ENCODE measurements at regions not wholly inside any gene's neighbourhood (a gene's known extent, or its start where the extent isn't known, plus 50 kb on each side); places are given as distances from the start of the nearest gene placed in this dataset.
A peak's percentile ranks its signal among the peaks of the same experiment; 100 is the strongest.

GRCh38 chr5:143986516-143987212, 174.7 kb downstream of the HMHB1 start:
- DNase-seq (peak in 1 of 2 donors; percentile 14), ATAC-seq (peak; percentile 36 to 58)
- H3K4me1 ChIP-seq, result no peaks in the 10 kb centered on the region
- in situ Hi-C loops (cut with MboI; ENCODE audit: low sequenced_read_pairs in 4 of 4) (no loop called here), intact Hi-C loops (cut with DNase I; ENCODE audit: low total_unique reads) (no loop called here)
- H3K27me3 ChIP-seq, result no peaks in the 10 kb centered on the region
- H3K27ac ChIP-seq, result no peak overlapping the region
- TF ChIP-seq POLR2A (IDR thresholded peaks at IDR 0.05) (no peak), CTCF (IDR thresholded peaks at IDR 0.05 in 4 of 5, conservative IDR thresholded peaks at IDR 0.05 in 1 of 5) (no peak)
- H3K36me3 ChIP-seq, result no peaks in the 10 kb centered on the region
- no peaks in the 10 kb centered on the region for H3K9me3 ChIP-seq
- no peak overlapping the region for H3K4me3 ChIP-seq

DNA sequence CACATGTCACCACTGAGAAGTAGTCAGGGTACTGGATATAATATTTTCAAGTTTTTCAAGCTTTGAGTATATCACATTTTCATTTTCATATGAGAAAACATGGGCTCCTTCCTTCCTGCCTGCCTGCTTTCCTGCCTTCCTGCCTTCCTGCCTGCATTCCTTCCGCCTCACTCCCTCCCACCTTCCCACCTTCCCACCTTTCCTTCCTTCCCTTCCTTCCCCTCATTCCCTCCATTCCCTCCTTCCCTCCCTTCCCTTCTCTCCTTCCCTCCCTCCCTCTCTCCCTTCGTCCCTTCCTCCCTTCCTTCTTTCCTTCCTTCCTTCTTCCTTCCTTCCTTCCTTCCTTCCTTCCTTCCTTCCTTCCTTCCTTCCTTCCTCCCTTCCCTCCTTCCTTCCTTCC, 175.3 kb downstream of the HMHB1 start:
- in situ Hi-C loops (cut with MboI; ENCODE audit: low sequenced_read_pairs in 4 of 4), result no loop called here
- H3K27ac ChIP-seq, result no peak overlapping the region

DNA sequence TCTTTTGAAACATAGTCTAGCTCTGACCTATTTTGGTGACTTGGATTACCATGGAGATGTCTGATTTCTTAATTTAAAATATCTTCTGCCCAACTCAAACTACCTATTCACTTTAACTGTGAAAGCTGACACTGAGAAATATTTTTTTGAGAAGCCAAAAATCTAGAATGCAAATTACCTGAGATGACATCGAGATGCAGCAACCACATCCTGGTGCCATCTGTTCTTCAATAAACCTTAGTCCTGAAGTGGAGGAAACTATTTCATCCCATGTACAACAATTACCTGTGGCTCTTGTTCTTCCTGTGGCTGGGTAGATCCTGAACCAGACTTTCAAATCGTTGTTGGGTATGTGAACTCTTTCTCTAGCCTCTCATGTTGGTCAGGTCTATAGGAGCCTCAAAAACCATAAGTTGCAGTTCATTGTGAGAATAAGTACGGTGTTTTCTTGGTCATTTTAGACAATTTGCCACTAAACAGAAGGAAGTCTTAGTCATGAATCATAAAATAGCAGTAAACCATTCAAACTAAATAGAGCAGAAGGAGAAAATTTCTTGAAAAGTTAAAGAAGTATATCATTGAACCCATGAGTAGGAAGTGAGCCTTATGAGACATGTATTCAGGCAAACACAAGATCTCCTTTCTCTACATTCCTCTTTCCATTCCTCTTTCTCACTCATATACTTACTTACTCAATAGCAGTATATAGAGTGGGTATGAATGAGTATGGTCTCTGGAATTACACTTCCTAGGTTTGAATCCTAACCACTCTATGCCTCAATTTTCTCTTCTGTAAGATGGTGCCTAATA, 176.0 kb downstream of the HMHB1 start:
- DNase-seq (no peak), ATAC-seq (no peak)
- Histone ChIP-seq H3K27me3 (no peaks in the 10 kb centered on the region), H3K4me3 (no peak overlapping the region), H3K36me3 (no peaks in the 10 kb centered on the region), H3K27ac (no peak overlapping the region), H3K4me1 (no peaks in the 10 kb centered on the region), H3K9me3 (no peaks in the 10 kb centered on the region)
- in situ Hi-C loops (cut with MboI; ENCODE audit: low sequenced_read_pairs in 4 of 4) (no loop called here), intact Hi-C loops (cut with DNase I; ENCODE audit: low total_unique reads) (no loop called here)
- TF ChIP-seq POLR2A (IDR thresholded peaks at IDR 0.05) (no peak), CTCF (IDR thresholded peaks at IDR 0.05 in 4 of 5, conservative IDR thresholded peaks at IDR 0.05 in 1 of 5) (no peak)

More for the DNA sequence above, 175.3 kb downstream of the HMHB1 start:
- no peaks in the 10 kb centered on the region for H3K27me3 ChIP-seq
- no peak for ATAC-seq
- H3K9me3 ChIP-seq, result no peaks in the 10 kb centered on the region
- H3K36me3 ChIP-seq, result no peaks in the 10 kb centered on the region
- TF ChIP-seq CTCF (IDR thresholded peaks at IDR 0.05 in 4 of 5, conservative IDR thresholded peaks at IDR 0.05 in 1 of 5) (no peak), POLR2A (IDR thresholded peaks at IDR 0.05) (no peak)
- DNase-seq, result no peak
- H3K4me1 ChIP-seq, result no peaks in the 10 kb centered on the region
- no peak overlapping the region for H3K4me3 ChIP-seq
- intact Hi-C loops (cut with DNase I; ENCODE audit: low total_unique reads), result no loop called here

GRCh38 chr5:143992496-143992895, 178.0 kb downstream of the YIPF5 start:
- no peaks in the 10 kb centered on the region for H3K27me3 ChIP-seq
- no peak for TF ChIP-seq CTCF (IDR thresholded peaks at IDR 0.05 in 4 of 5, conservative IDR thresholded peaks at IDR 0.05 in 1 of 5)
- no peak for TF ChIP-seq POLR2A (IDR thresholded peaks at IDR 0.05)
- no peaks in the 10 kb centered on the region for H3K36me3 ChIP-seq
- no peaks in the 10 kb centered on the region for H3K9me3 ChIP-seq
- no peaks in the 10 kb centered on the region for H3K4me1 ChIP-seq
- ATAC-seq (no peak), DNase-seq (no peak)
- H3K4me3 ChIP-seq, result no peak overlapping the region
- in situ Hi-C loops (cut with MboI; ENCODE audit: low sequenced_read_pairs in 4 of 4), result no loop called here
- H3K27ac ChIP-seq, result no peak overlapping the region
- intact Hi-C loops (cut with DNase I; ENCODE audit: low total_unique reads), result no loop called here
